ENCODE measurements at regions not wholly inside any gene's neighbourhood (a gene's known extent, or its start where the extent isn't known, plus 50 kb on each side); places are given as distances from the start of the nearest gene placed in this dataset.

- Histone ChIP-seq H3K27me3 (no peaks in the 10 kb centered on the region), H3K4me1 (no peaks in the 10 kb centered on the region), H3K4me3 (no peak overlapping the region), H3K27ac (no peak overlapping the region), H3K9me3 (no peaks in the 10 kb centered on the region), H3K36me3 (no peaks in the 10 kb centered on the region)
- intact Hi-C loops (cut with DNase I; ENCODE audit: low total_unique reads) = no loop called here
- WGBS, 5 donors = 33 to 67% (median 56%) methylated on average over 1 of the region's 1 CpG
- no peak for DNase-seq
- TF ChIP-seq POLR2AphosphoS5 (IDR thresholded peaks at IDR 0.05) = no peak
- TF ChIP-seq POLR2A (IDR thresholded peaks at IDR 0.05) = no peak
- TF ChIP-seq EP300 (IDR thresholded peaks at IDR 0.05) = no peak
- TF ChIP-seq CTCF (IDR thresholded peaks at IDR 0.05) = no peak
Measured at GRCh38 chr10:120641695-120642094, 184.7 kb downstream of the PLPP4 start.

- 62 to 81% (median 76%) methylated on average over 2 of the region's 2 CpGs for WGBS, 5 donors
- Histone ChIP-seq H3K4me3 (no peak overlapping the region), H3K36me3 (no peaks in the 10 kb centered on the region), H3K27ac (no peak overlapping the region), H3K4me1 (no peaks in the 10 kb centered on the region), H3K27me3 (no peaks in the 10 kb centered on the region), H3K9me3 (no peaks in the 10 kb centered on the region)
- intact Hi-C loops (cut with DNase I; ENCODE audit: low total_unique reads) = no loop called here
- DNase-seq = no peak
- TF ChIP-seq POLR2AphosphoS5 (IDR thresholded peaks at IDR 0.05) (no peak), POLR2A (IDR thresholded peaks at IDR 0.05) (no peak), EP300 (IDR thresholded peaks at IDR 0.05) (no peak), CTCF (IDR thresholded peaks at IDR 0.05) (no peak)
Measured at GRCh38 chr10:120643351-120643750, 186.3 kb downstream of the PLPP4 start.

- Histone ChIP-seq H3K4me3 (no peak overlapping the region), H3K36me3 (no peaks in the 10 kb centered on the region), H3K27ac (no peak overlapping the region), H3K4me1 (no peaks in the 10 kb centered on the region), H3K27me3 (no peaks in the 10 kb centered on the region), H3K9me3 (no peaks in the 10 kb centered on the region)
- intact Hi-C loops (cut with DNase I; ENCODE audit: low total_unique reads) = no loop called here
- no peak for TF ChIP-seq POLR2AphosphoS5 (IDR thresholded peaks at IDR 0.05)
- no peak for TF ChIP-seq POLR2A (IDR thresholded peaks at IDR 0.05)
- no peak for TF ChIP-seq EP300 (IDR thresholded peaks at IDR 0.05)
- no peak for TF ChIP-seq CTCF (IDR thresholded peaks at IDR 0.05)
- WGBS, 5 donors = 30 to 55% (median 44%) methylated on average over 1 of the region's 1 CpG
- no peak for DNase-seq
Measured at GRCh38 chr10:120644556-120645410, 187.8 kb downstream of the PLPP4 start.

GRCh38 chr10:120646159-120646732 is 189.2 kb downstream of the PLPP4 start:
- no peaks in the 10 kb centered on the region for H3K27me3 ChIP-seq
- DNase-seq = no peak
- intact Hi-C loops (cut with DNase I; ENCODE audit: low total_unique reads) = no loop called here
- 74 to 83% (median 77%) methylated on average over 6 of the region's 6 CpGs for WGBS, 5 donors
- H3K4me3 ChIP-seq = no peak overlapping the region
- no peaks in the 10 kb centered on the region for H3K36me3 ChIP-seq
- no peaks in the 10 kb centered on the region for H3K9me3 ChIP-seq
- H3K4me1 ChIP-seq = no peaks in the 10 kb centered on the region
- no peak overlapping the region for H3K27ac ChIP-seq
- TF ChIP-seq EP300 (IDR thresholded peaks at IDR 0.05) (no peak), POLR2A (IDR thresholded peaks at IDR 0.05) (no peak), CTCF (IDR thresholded peaks at IDR 0.05) (no peak), POLR2AphosphoS5 (IDR thresholded peaks at IDR 0.05) (no peak)

All from stomach (tissue), 8 donors.